Bronchial epithelial cell (primary cell): ENCODE measurements at regions not wholly inside any gene's neighbourhood (a gene's known extent, or its start where the extent isn't known, plus 50 kb on each side); places are given as distances from the start of the nearest gene placed in this dataset.
"Not testable (repeated sequence)": the region's sequence is repeated elsewhere in the genome, so short reads cannot be mapped to it uniquely, and the experiment has no call there.

Source experiments
- DNase-seq: peaks from one replicate; pipeline ENCODE4 v3.0.0-alpha.2; 2010; ENCODE audit warnings: low read depth
- FAIRE-seq: peaks from 2 replicates; lab custom pipeline; 2011; peaks lifted over from hg19 to GRCh38; lab: Jason Lieb, UNC
- H3K27me3 ChIP-seq: 2 replicates; pipeline ENCODE4 v1.5.1; 2011; ENCODE audit warnings: low read length; ENCODE audit not compliant: control insufficient read depth, insufficient read depth
- H3K36me3 ChIP-seq: 2 replicates; pipeline ENCODE4 v1.5.1; 2011; ENCODE audit warnings: low read length; ENCODE audit not compliant: control insufficient read depth, insufficient read depth
- H3K4me3 ChIP-seq: 2 replicates; pipeline ENCODE4 v1.5.1; 2011; ENCODE audit warnings: mild to moderate bottlenecking, low read depth, low read length, control low read depth
- CTCF ChIP-seq: IDR thresholded peaks from 2 replicates; pipeline ENCODE4 v1.5.1; 2011; ENCODE audit warnings: mild to moderate bottlenecking, moderate library complexity, low read length, control low read depth, inconsistent platforms; ENCODE audit not compliant: insufficient read depth, severe bottlenecking

DNA sequence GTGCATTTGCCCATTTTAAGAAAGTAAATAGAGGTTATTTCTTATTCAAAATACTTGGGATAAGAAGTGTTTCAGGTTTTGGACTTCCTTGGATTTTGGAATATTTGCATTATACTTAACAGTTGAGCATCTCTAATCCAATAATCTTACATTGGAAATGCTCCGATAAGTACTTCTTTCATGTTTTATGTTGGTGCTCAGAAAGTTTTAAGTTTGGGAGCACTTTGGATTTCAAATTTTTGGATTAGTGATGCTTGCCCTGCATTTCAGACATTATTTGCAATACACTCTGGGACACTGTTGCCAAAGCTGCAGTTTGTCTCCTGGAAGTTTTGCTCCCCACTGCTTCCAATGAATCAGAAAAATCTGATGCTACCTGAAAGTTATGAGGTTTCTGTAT, 691.9 kb upstream of the SLITRK6 start:
- DNase-seq, result no peak
- no peak for TF ChIP-seq CTCF
- no peak overlapping the region for H3K4me3 ChIP-seq
- H3K36me3 ChIP-seq, result no peaks in the 10 kb centered on the region
- no peak for FAIRE-seq
- H3K27me3 ChIP-seq, result no peaks in the 10 kb centered on the region

- H3K27me3 ChIP-seq, H3K36me3 ChIP-seq, H3K4me3 ChIP-seq, FAIRE-seq, DNase-seq: not testable (repeated sequence)
Observed at GRCh38 chr13:86501931-86502330, 702.7 kb upstream of the SLITRK6 start.

DNA sequence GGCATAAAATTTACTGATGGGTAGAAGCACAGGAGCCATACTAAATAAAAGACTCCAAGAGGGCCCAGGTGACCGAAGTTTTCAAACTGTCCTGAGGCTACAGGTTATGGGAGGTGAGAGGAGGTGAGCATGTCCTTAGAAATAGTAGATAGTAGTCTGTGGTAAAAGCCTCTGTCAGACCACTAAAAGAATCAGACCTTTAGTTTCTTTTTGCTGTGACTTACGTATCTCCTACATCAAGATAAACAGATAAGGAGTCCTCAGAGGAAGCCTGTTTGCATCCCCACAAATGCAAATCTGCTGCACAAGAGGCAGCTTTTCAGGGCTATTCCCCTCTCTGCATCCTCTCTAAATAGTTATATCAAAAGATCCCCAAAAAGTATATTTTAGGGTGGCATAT, 711.6 kb upstream of the SLITRK6 start:
- TF ChIP-seq CTCF, result no peak
- Histone ChIP-seq H3K36me3 (no peaks in the 10 kb centered on the region), H3K4me3 (no peak overlapping the region), H3K27me3 (no peaks in the 10 kb centered on the region)
- FAIRE-seq (no peak), DNase-seq (no peak)

- TF ChIP-seq CTCF, result no peak
- H3K4me3 ChIP-seq, result no peak overlapping the region
- no peaks in the 10 kb centered on the region for H3K36me3 ChIP-seq
- FAIRE-seq, result no peak
- no peak for DNase-seq
- H3K27me3 ChIP-seq, result no peaks in the 10 kb centered on the region
Observed at GRCh38 chr13:86541461-86541860, 742.2 kb upstream of the SLITRK6 start.

DNA sequence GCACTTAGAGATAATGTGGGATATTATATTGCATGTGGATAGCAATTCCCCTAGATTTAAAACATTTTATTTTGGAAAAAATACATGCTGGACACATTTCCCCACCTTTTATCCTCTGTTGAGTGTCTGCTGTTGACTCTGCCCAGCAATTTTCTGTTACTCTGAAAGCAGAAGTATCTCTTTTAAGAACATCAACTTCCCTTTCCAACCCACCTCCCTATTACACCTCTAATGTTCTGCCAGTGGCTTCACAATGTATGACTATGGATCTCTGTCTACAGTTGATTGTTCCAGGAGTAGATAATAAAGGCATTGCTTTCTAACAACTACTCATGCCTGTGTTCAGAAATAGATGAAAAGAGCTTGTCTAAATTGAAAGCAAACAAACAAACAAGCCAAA, 754.8 kb upstream of the SLITRK6 start:
- no peaks in the 10 kb centered on the region for H3K27me3 ChIP-seq
- no peak for DNase-seq
- no peak overlapping the region for H3K4me3 ChIP-seq
- no peak for FAIRE-seq
- no peaks in the 10 kb centered on the region for H3K36me3 ChIP-seq
- TF ChIP-seq CTCF, result no peak

DNA sequence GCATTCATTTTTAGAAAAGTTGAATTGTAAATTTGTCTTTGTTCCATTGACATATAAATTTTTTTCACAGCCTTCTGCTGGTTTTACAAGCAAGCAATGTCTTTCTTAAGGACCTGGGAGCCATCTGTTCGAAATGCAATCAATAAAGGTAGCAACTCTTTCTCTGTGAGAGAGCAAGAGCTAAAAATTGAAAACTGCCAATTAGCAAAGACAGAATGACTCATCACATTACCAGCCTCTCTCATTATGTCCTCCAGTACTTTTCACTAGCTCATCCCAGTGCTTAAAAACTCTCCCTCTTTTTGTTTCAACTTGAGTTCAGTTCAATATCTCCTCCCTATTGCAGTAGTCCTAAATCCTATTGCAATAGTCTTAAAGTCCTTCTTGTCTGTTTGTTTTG, 760.7 kb upstream of the SLITRK6 start:
- Histone ChIP-seq H3K36me3 (no peaks in the 10 kb centered on the region), H3K27me3 (no peaks in the 10 kb centered on the region), H3K4me3 (no peak overlapping the region)
- no peak for TF ChIP-seq CTCF
- FAIRE-seq, result no peak
- peak; percentile 16 for DNase-seq
